MM.1S (cell line): ENCODE measurements at regions not wholly inside any gene's neighbourhood (a gene's known extent, or its start where the extent isn't known, plus 50 kb on each side); places are given as distances from the start of the nearest gene placed in this dataset.
A peak's percentile ranks its signal among the peaks of the same experiment; 100 is the strongest.

ENCODE experiments used
- DNase-seq: peaks from one replicate; pipeline ENCODE4 v3.0.0-alpha.2; 2015
- H2AFZ ChIP-seq: fragments of 300-600 bp; sonication (generic); 2 replicates; pipeline ENCODE4 v1.6.0; 2016; ENCODE audit warnings: antibody characterized with exemption, low read length
- H3F3A ChIP-seq: fragments of 300-600 bp; sonication (generic); 2 replicates; pipeline ENCODE4 v1.6.1; 2016; ENCODE audit warnings: mild to moderate bottlenecking, antibody characterized with exemption, low read length, moderate library complexity, mixed read lengths; ENCODE audit not compliant: insufficient read depth
- H3K27ac ChIP-seq: fragments of 300-600 bp; sonication (generic); 2 replicates; pipeline ENCODE4 v1.5.1; 2016; ENCODE audit warnings: mild to moderate bottlenecking, low read length
- H3K27me3 ChIP-seq: fragments of 300-600 bp; sonication (generic); replicated peaks from 2 replicates; pipeline ENCODE4 v1.6.0; 2016; ENCODE audit warnings: low read length; ENCODE audit not compliant: insufficient read depth
- H3K36me3 ChIP-seq: fragments of 300-600 bp; sonication (generic); replicated peaks from 2 replicates; pipeline ENCODE4 v1.6.1; 2016; ENCODE audit warnings: mild to moderate bottlenecking, low read length, mixed read lengths; ENCODE audit not compliant: insufficient read depth
- H3K4me1 ChIP-seq: fragments of 300-600 bp; sonication (generic); 2 replicates; pipeline ENCODE4 v1.6.1; 2016; ENCODE audit warnings: low read length, mixed read lengths
- H3K4me2 ChIP-seq: fragments of 300-600 bp; sonication (generic); 2 replicates; pipeline ENCODE4 v1.6.0; 2016; ENCODE audit warnings: low read depth, low read length
- H3K4me3 ChIP-seq: fragments of 300-600 bp; sonication (generic); 2 replicates; pipeline ENCODE4 v1.5.1; 2016; ENCODE audit warnings: low read length, mixed read lengths
- H3K79me2 ChIP-seq: fragments of 300-600 bp; sonication (generic); 2 replicates; pipeline ENCODE4 v1.6.1; 2016; ENCODE audit warnings: mixed run types, low read length, mixed read lengths
- H3K9ac ChIP-seq: fragments of 300-600 bp; sonication (generic); 2 replicates; pipeline ENCODE4 v1.6.1; 2016; ENCODE audit warnings: low read length, mixed read lengths
- H3K9me2 ChIP-seq: fragments of 300-600 bp; sonication (generic); replicated peaks from 2 replicates; pipeline ENCODE4 v1.6.1; 2016; ENCODE audit warnings: mild to moderate bottlenecking, low read length, mixed read lengths; ENCODE audit not compliant: insufficient read depth
- H3K9me3 ChIP-seq: fragments of 300-600 bp; sonication (generic); replicated peaks from 2 replicates; pipeline ENCODE4 v1.6.1; 2016; ENCODE audit warnings: mild to moderate bottlenecking, low read length, mixed read lengths; ENCODE audit not compliant: insufficient read depth
- H4K20me1 ChIP-seq: fragments of 300-600 bp; sonication (generic); 2 replicates; pipeline ENCODE4 v1.6.1; 2016; ENCODE audit warnings: mild to moderate bottlenecking, low read length, moderate library complexity, mixed read lengths; ENCODE audit not compliant: insufficient read depth
- CTCF ChIP-seq: fragments of 300-600 bp; sonication (generic); IDR thresholded peaks from 2 replicates; pipeline ENCODE4 v1.5.1; 2016; ENCODE audit warnings: antibody characterized with exemption, low read length, mixed read lengths
- EZH2 ChIP-seq: fragments of 300-600 bp; sonication (generic); optimal IDR thresholded peaks from 2 replicates; pipeline ENCODE3; 2017; ENCODE audit warnings: low read depth, mild to moderate bottlenecking, antibody characterized with exemption, low read length, mixed read lengths
- EZH2phosphoT487 ChIP-seq: fragments of 300-600 bp; sonication (generic); IDR thresholded peaks from 2 replicates; pipeline ENCODE4 v1.6.1; 2018; ENCODE audit warnings: antibody characterized with exemption, low read length

- DNase-seq: no peak
- TF ChIP-seq CTCF: no peak
- TF ChIP-seq EZH2phosphoT487: no peak
- TF ChIP-seq EZH2: no peak
- H3K9me2 ChIP-seq: no peaks in the 10 kb centered on the region
- H3K79me2 ChIP-seq: no peaks in the 10 kb centered on the region
- H3K4me2 ChIP-seq: no peak overlapping the region
- H3K36me3 ChIP-seq: no peaks in the 10 kb centered on the region
- H3K4me3 ChIP-seq: no peak overlapping the region
- no peak overlapping the region for H3K9ac ChIP-seq
- no peak overlapping the region for H3K27ac ChIP-seq
- H3K27me3 ChIP-seq: no peaks in the 10 kb centered on the region
- no peaks in the 10 kb centered on the region for H3K9me3 ChIP-seq
- no peak overlapping the region for H2AFZ ChIP-seq
- H4K20me1 ChIP-seq: no peaks in the 10 kb centered on the region
- no peaks in the 10 kb centered on the region for H3F3A ChIP-seq
- H3K4me1 ChIP-seq: no peaks in the 10 kb centered on the region
These were observed 711.8 kb upstream of the WWC1 start for GRCh38 chr5:167579693-167580055.

- Histone ChIP-seq H3K36me3 (no peaks in the 10 kb centered on the region), H3K27ac (no peak overlapping the region)
These were observed 710.8 kb upstream of the WWC1 start for GRCh38 chr5:167580608-167581007.

GRCh38 chr5:167582283-167582682 lies 709.2 kb upstream of the WWC1 start:
- Histone ChIP-seq H3K4me3 (no peak overlapping the region), H3K9ac (no peak overlapping the region), H2AFZ (no peak overlapping the region), H3K27me3 (no peaks in the 10 kb centered on the region), H3K9me2 (no peaks in the 10 kb centered on the region), H3K4me1 (no peaks in the 10 kb centered on the region), H3K27ac (no peak overlapping the region), H4K20me1 (no peaks in the 10 kb centered on the region), H3F3A (no peaks in the 10 kb centered on the region), H3K4me2 (no peak overlapping the region), H3K9me3 (no peaks in the 10 kb centered on the region), H3K36me3 (no peaks in the 10 kb centered on the region), H3K79me2 (no peaks in the 10 kb centered on the region)
- no peak for TF ChIP-seq EZH2
- peak; percentile 37 for TF ChIP-seq CTCF
- TF ChIP-seq EZH2phosphoT487: no peak
- DNase-seq: no peak

More at GRCh38 chr5:167580608-167581007, 710.8 kb upstream of the WWC1 start:
- TF ChIP-seq CTCF (no peak), EZH2 (no peak), EZH2phosphoT487 (no peak)
- Histone ChIP-seq H3K4me3 (no peak overlapping the region), H3K9ac (no peak overlapping the region), H2AFZ (no peak overlapping the region), H3F3A (no peaks in the 10 kb centered on the region), H3K9me2 (no peaks in the 10 kb centered on the region), H3K4me2 (no peak overlapping the region), H4K20me1 (no peaks in the 10 kb centered on the region), H3K4me1 (no peaks in the 10 kb centered on the region), H3K27me3 (no peaks in the 10 kb centered on the region), H3K79me2 (no peaks in the 10 kb centered on the region), H3K9me3 (no peaks in the 10 kb centered on the region)
- no peak for DNase-seq
